ENCODE measurements at regions not wholly inside any gene's neighbourhood (a gene's known extent, or its start where the extent isn't known, plus 50 kb on each side); places are given as distances from the start of the nearest gene placed in this dataset.

DNA sequence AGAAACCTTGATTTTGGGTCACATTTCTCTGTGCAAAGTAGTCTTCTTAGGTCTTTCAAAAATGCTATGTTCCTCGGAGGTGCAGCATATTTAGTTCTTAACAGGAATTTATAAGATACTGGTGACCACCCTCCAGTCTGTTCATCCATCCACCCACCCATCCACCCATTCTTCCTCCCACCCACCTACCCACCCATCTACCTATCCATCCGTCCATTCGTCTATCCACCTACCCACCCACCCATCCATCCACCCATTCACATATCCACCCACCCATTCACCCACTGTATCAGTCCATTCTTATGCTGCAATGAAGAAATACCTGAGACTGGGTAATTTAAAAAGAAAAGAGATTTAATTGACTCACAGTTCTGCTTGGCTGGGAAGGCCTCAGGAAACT is 74.9 kb downstream of the KCTD15 start:
- no peak for TF ChIP-seq POLR2A (IDR thresholded peaks at IDR 0.05)
- TF ChIP-seq, protein P1, sequence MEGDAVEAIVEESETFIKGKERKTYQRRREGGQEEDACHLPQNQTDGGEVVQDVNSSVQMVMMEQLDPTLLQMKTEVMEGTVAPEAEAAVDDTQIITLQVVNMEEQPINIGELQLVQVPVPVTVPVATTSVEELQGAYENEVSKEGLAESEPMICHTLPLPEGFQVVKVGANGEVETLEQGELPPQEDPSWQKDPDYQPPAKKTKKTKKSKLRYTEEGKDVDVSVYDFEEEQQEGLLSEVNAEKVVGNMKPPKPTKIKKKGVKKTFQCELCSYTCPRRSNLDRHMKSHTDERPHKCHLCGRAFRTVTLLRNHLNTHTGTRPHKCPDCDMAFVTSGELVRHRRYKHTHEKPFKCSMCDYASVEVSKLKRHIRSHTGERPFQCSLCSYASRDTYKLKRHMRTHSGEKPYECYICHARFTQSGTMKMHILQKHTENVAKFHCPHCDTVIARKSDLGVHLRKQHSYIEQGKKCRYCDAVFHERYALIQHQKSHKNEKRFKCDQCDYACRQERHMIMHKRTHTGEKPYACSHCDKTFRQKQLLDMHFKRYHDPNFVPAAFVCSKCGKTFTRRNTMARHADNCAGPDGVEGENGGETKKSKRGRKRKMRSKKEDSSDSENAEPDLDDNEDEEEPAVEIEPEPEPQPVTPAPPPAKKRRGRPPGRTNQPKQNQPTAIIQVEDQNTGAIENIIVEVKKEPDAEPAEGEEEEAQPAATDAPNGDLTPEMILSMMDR (IDR thresholded peaks at IDR 0.05): no peak
